Left ventricle myocardium inferior (tissue), 1 donor: ENCODE measurements at regions not wholly inside any gene's neighbourhood (a gene's known extent, or its start where the extent isn't known, plus 50 kb on each side); places are given as distances from the start of the nearest gene placed in this dataset.

Experiments used
- DNase-seq: peaks from one replicate; pipeline ENCODE4 v3.0.0-alpha.2; 2020
- H3K27ac ChIP-seq: fragments of 200-600 bp; replicated peaks from 2 replicates; pipeline ENCODE4 v1.8.0; 2021
- H3K27me3 ChIP-seq: fragments of 200-600 bp; 2 replicates; pipeline ENCODE4 v1.8.0; 2021; ENCODE audit warnings: low read depth
- H3K36me3 ChIP-seq: fragments of 200-600 bp; 2 replicates; pipeline ENCODE4 v1.8.0; 2021
- H3K4me1 ChIP-seq: fragments of 200-600 bp; 2 replicates; pipeline ENCODE4 v1.8.0; 2021
- H3K4me3 ChIP-seq: fragments of 200-600 bp; 2 replicates; pipeline ENCODE4 v1.8.0; 2021; ENCODE audit warnings: mild to moderate bottlenecking, moderate library complexity
- H3K9me3 ChIP-seq: fragments of 200-600 bp; replicated peaks from 2 replicates; pipeline ENCODE4 v1.8.0; 2021
- CTCF ChIP-seq: fragments of 200-600 bp; IDR thresholded peaks from 2 replicates; pipeline ENCODE4 v1.8.0; 2021; ENCODE audit warnings: antibody characterized with exemption, mild to moderate bottlenecking, borderline replicate concordance
- intact Hi-C: fragments of 100-400 bp; cut with micrococcal nuclease; formaldehyde crosslinking; loops from one replicate; pipeline ENCODE4 v1.11.0; 2022
- donor health status: DM: no; HTN: yes; CAD: no; lungs with severe emphysema.

- H3K4me3 ChIP-seq: no peak overlapping the region
- H3K4me1 ChIP-seq: no peaks in the 10 kb centered on the region
- no peak for TF ChIP-seq CTCF
- H3K27me3 ChIP-seq: no peaks in the 10 kb centered on the region
- H3K36me3 ChIP-seq: no peaks in the 10 kb centered on the region
- intact Hi-C loops: no loop called here
- peaks cover 20% of the 10 kb centered on the region for H3K9me3 ChIP-seq
- no peak for DNase-seq
- H3K27ac ChIP-seq: no peak overlapping the region
Measured at GRCh38 chr3:102106416-102107097, 257.2 kb downstream of the NFKBIZ start.

DNA sequence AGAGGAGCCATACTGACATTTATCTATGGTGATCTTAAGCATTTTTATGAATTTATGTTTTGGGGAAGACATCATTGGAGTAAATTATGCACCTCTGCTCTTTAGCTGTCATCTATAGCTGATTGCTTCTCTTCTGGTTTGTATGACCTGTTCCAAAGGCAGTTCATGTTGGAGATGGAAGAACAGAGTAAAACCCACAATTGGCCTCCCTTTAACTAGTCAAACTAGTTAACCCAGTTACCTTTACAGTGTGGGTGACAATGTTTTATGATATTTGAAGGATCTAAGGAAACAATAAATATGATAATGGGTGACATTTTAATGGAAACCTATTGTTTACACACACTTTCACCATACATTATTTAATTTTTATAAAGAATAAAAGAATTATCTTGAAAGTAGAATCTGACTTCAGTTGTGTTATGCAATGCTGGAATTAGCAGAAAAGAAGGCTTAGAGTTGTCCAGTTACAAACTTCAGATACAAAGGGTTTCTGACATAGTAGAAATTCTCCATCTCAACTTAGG lies 263.5 kb downstream of the NFKBIZ start:
- no peak overlapping the region for H3K27ac ChIP-seq
- no peaks in the 10 kb centered on the region for H3K4me1 ChIP-seq
- no peak for DNase-seq
- peaks cover 7% of the 10 kb centered on the region for H3K9me3 ChIP-seq
- intact Hi-C loops: no loop called here
- no peak for TF ChIP-seq CTCF
- no peak overlapping the region for H3K4me3 ChIP-seq
- H3K27me3 ChIP-seq: no peaks in the 10 kb centered on the region
- no peaks in the 10 kb centered on the region for H3K36me3 ChIP-seq

GRCh38 chr3:102113421-102114041 lies 264.2 kb downstream of the NFKBIZ start:
- Histone ChIP-seq H3K9me3 (peaks cover 7% of the 10 kb centered on the region), H3K36me3 (no peaks in the 10 kb centered on the region), H3K4me3 (no peak overlapping the region), H3K4me1 (no peaks in the 10 kb centered on the region), H3K27me3 (no peaks in the 10 kb centered on the region), H3K27ac (peak overlapping the region; percentile 9)
- TF ChIP-seq CTCF: no peak
- DNase-seq: no peak
- intact Hi-C loops: no loop called here

GRCh38 chr3:102114264-102114979 lies 265.1 kb downstream of the NFKBIZ start:
- no peak for DNase-seq
- Histone ChIP-seq H3K4me3 (no peak overlapping the region), H3K27me3 (no peaks in the 10 kb centered on the region), H3K36me3 (no peaks in the 10 kb centered on the region), H3K4me1 (no peaks in the 10 kb centered on the region), H3K9me3 (peaks cover 8% of the 10 kb centered on the region), H3K27ac (no peak overlapping the region)
- TF ChIP-seq CTCF: no peak
- intact Hi-C loops: no loop called here

- intact Hi-C loops: no loop called here
- DNase-seq: no peak
- H3K36me3 ChIP-seq: no peaks in the 10 kb centered on the region
- no peak overlapping the region for H3K4me3 ChIP-seq
- no peaks in the 10 kb centered on the region for H3K4me1 ChIP-seq
- TF ChIP-seq CTCF: no peak
- peaks cover 40% of the 10 kb centered on the region for H3K9me3 ChIP-seq
- no peaks in the 10 kb centered on the region for H3K27me3 ChIP-seq
- no peak overlapping the region for H3K27ac ChIP-seq
Measured at GRCh38 chr3:102122527-102122926, 273.2 kb downstream of the NFKBIZ start.
